HL-60 (cell line): ENCODE measurements at regions not wholly inside any gene's neighbourhood (a gene's known extent, or its start where the extent isn't known, plus 50 kb on each side); places are given as distances from the start of the nearest gene placed in this dataset.

Experiments
- CTCF ChIP-seq: IDR thresholded peaks from one replicate; pipeline ENCODE4 v1.5.1; 2011; ENCODE audit warnings: low read length, control low read depth, inconsistent platforms; ENCODE audit not compliant: insufficient read depth
- REST ChIP-seq: IDR thresholded peaks from 2 replicates; pipeline ENCODE4 v1.6.1; 2012; ENCODE audit warnings: low read depth; ENCODE audit not compliant: insufficient replicate concordance

- no peak for TF ChIP-seq CTCF
- TF ChIP-seq REST, result no peak
Observed at GRCh38 chr17:77856551-77857305, 101.8 kb upstream of the TNRC6C start.
